ENCODE measurements at regions not wholly inside any gene's neighbourhood (a gene's known extent, or its start where the extent isn't known, plus 50 kb on each side); places are given as distances from the start of the nearest gene placed in this dataset.

- TF ChIP-seq CTCF (IDR thresholded peaks at IDR 0.05) (no peak), POLR2A (IDR thresholded peaks at IDR 0.05) (no peak)
These were observed 335.7 kb upstream of the AJAP1 start for GRCh38 chr1:4318720-4319119.
